Keratinocyte (primary cell): ENCODE measurements at regions not wholly inside any gene's neighbourhood (a gene's known extent, or its start where the extent isn't known, plus 50 kb on each side); places are given as distances from the start of the nearest gene placed in this dataset.

Experiments used
- DNase-seq: peaks from one replicate; pipeline ENCODE4 v3.0.0-alpha.2; 2011; ENCODE audit warnings: low read depth, missing footprints, low spot score
- FAIRE-seq: peaks from 2 replicates; lab custom pipeline; 2011; peaks lifted over from hg19 to GRCh38; lab: Jason Lieb, UNC
- H2AFZ ChIP-seq: 2 replicates; pipeline ENCODE4 v1.6.0; 2012; ENCODE audit warnings: low read length, control low read depth, inconsistent platforms; ENCODE audit not compliant: control insufficient read depth
- H3K27ac ChIP-seq: 2 replicates; pipeline ENCODE4 v1.5.1; 2011; ENCODE audit warnings: low read length; ENCODE audit not compliant: control insufficient read depth, insufficient read depth
- H3K27me3 ChIP-seq: 3 replicates; pipeline ENCODE4 v1.6.0; 2011; ENCODE audit warnings: low read length; ENCODE audit not compliant: control insufficient read depth, insufficient read depth; ENCODE audit errors: extremely low read depth
- H3K36me3 ChIP-seq, 2 experiments: 2 replicates in 1 of 2; 3 replicates in 1 of 2; pipeline ENCODE4 v1.5.1; 2011; ENCODE audit warnings: low read length in 2 of 2, mild to moderate bottlenecking in 1 of 2; ENCODE audit not compliant: control insufficient read depth in 2 of 2, insufficient read depth in 2 of 2; ENCODE audit errors: extremely low read depth in 1 of 2
- H3K4me1 ChIP-seq: 3 replicates; pipeline ENCODE4 v1.5.1; 2011; ENCODE audit warnings: low read length; ENCODE audit not compliant: control insufficient read depth, insufficient read depth; ENCODE audit errors: extremely low read depth
- H3K4me2 ChIP-seq: 3 replicates; pipeline ENCODE4 v1.6.0; 2011; ENCODE audit warnings: low read depth, low read length; ENCODE audit not compliant: control insufficient read depth, insufficient read depth; ENCODE audit errors: extremely low read depth
- H3K4me3 ChIP-seq, 3 experiments: fragments of 200-600 bp in 1 of 3; sonication (generic) in 1 of 3; 2 replicates in 2 of 3; 3 replicates in 1 of 3; pipeline ENCODE4 v1.5.1; 2011 to 2016; ENCODE audit warnings: low read length in 3 of 3, mild to moderate bottlenecking in 3 of 3, control low read depth in 2 of 3, inconsistent platforms in 1 of 3, low read depth in 1 of 3, mixed read lengths in 1 of 3, mixed run types in 1 of 3, moderate library complexity in 1 of 3; ENCODE audit not compliant: control insufficient read depth in 2 of 3, insufficient read depth in 2 of 3; ENCODE audit errors: extremely low read depth in 1 of 3
- H3K79me2 ChIP-seq: 2 replicates; pipeline ENCODE4 v1.6.0; 2012; ENCODE audit warnings: low read length; ENCODE audit not compliant: control insufficient read depth, insufficient read depth
- H3K9ac ChIP-seq: 3 replicates; pipeline ENCODE4 v1.6.0; 2011; ENCODE audit warnings: low read length; ENCODE audit not compliant: control insufficient read depth, insufficient read depth; ENCODE audit errors: extremely low read depth
- H3K9me1 ChIP-seq: 3 replicates; pipeline ENCODE4 v1.6.0; 2011; ENCODE audit warnings: low read length; ENCODE audit not compliant: control insufficient read depth, insufficient read depth; ENCODE audit errors: extremely low read depth
- H3K9me3 ChIP-seq: 2 replicates; pipeline ENCODE4 v1.5.1; 2012; ENCODE audit warnings: low read depth, low read length; ENCODE audit not compliant: control insufficient read depth
- H4K20me1 ChIP-seq: 3 replicates; pipeline ENCODE4 v1.6.0; 2011; ENCODE audit warnings: low read length; ENCODE audit not compliant: control insufficient read depth, insufficient read depth; ENCODE audit errors: extremely low read depth
- EZH2 ChIP-seq: IDR thresholded peaks from one replicate; pipeline ENCODE4 v1.6.1; 2012; ENCODE audit warnings: inconsistent platforms, mild to moderate bottlenecking, low read length, moderate library complexity
- dilution Hi-C: fragments of 300-500 bp; cut with MboI; formaldehyde crosslinking; loops from one replicate; pipeline ENCODE4 v1.7.0; 2020; ENCODE audit warnings: low sequenced_read_pairs; ENCODE audit not compliant: extremely low pct_ligation_motif_present
- TF ChIP-seq, protein P1 (sequence below), 3 experiments: IDR thresholded peaks in 1 of 3; conservative IDR thresholded peaks in 1 of 3; optimal IDR thresholded peaks in 1 of 3; 2 replicates in 2 of 3; 3 replicates in 1 of 3; pipeline versions ENCODE3 to v1.5.1; 2011; ENCODE audit warnings: low read length in 3 of 3, mild to moderate bottlenecking in 3 of 3, moderate library complexity in 2 of 3, control low read depth in 1 of 3, inconsistent platforms in 1 of 3; ENCODE audit not compliant: insufficient read depth in 2 of 3; ENCODE audit errors: extremely low read depth in 1 of 3

GRCh38 chr15:70160267-70160666 lies 62.5 kb upstream of the TLE3 start:
- Histone ChIP-seq H3K4me2 (no peak overlapping the region), H3K9ac (no peak overlapping the region), H4K20me1 (no peaks in the 10 kb centered on the region), H3K4me1 (no peaks in the 10 kb centered on the region), H3K9me1 (no peaks in the 10 kb centered on the region), H3K4me3 (no peak overlapping the region), H3K27me3 (peaks cover 34% of the 10 kb centered on the region), H2AFZ (no peak overlapping the region), H3K79me2 (no peaks in the 10 kb centered on the region), H3K9me3 (no peaks in the 10 kb centered on the region), H3K36me3 (no peaks in the 10 kb centered on the region), H3K27ac (no peak overlapping the region)
- DNase-seq, result no peak
- dilution Hi-C loops, result no loop called here
- no peak for FAIRE-seq
- TF ChIP-seq, protein P1, sequence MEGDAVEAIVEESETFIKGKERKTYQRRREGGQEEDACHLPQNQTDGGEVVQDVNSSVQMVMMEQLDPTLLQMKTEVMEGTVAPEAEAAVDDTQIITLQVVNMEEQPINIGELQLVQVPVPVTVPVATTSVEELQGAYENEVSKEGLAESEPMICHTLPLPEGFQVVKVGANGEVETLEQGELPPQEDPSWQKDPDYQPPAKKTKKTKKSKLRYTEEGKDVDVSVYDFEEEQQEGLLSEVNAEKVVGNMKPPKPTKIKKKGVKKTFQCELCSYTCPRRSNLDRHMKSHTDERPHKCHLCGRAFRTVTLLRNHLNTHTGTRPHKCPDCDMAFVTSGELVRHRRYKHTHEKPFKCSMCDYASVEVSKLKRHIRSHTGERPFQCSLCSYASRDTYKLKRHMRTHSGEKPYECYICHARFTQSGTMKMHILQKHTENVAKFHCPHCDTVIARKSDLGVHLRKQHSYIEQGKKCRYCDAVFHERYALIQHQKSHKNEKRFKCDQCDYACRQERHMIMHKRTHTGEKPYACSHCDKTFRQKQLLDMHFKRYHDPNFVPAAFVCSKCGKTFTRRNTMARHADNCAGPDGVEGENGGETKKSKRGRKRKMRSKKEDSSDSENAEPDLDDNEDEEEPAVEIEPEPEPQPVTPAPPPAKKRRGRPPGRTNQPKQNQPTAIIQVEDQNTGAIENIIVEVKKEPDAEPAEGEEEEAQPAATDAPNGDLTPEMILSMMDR (optimal IDR thresholded peaks at IDR 0.05 in 1 of 3, IDR thresholded peaks at IDR 0.05 in 1 of 3, conservative IDR thresholded peaks at IDR 0.05 in 1 of 3; ENCODE audit: extremely low read depth in 1 of 3, insufficient read depth in 2 of 3, low read length in 3 of 3), result no peak
- TF ChIP-seq EZH2, result no peak

DNA sequence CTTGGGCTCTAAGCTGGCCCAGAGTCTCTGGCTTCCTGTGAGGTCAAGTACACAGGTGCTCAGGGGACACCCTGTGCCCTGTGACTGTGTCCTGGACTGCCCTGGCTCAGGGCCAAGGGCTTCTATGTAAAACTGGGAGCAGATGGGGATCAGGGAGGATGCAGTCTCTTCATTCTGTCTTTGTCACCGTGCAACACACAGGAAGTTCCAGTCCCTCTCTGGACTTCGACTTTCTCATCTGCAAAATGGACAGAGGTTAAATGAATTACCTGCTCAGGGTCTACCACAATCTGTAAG lies 61.9 kb upstream of the TLE3 start:
- no peak overlapping the region for H3K4me3 ChIP-seq
- no peaks in the 10 kb centered on the region for H4K20me1 ChIP-seq
- H3K4me1 ChIP-seq, result no peaks in the 10 kb centered on the region
- dilution Hi-C loops, result no loop called here
- H3K27ac ChIP-seq, result no peak overlapping the region
- H3K9ac ChIP-seq, result no peak overlapping the region
- H3K36me3 ChIP-seq, result no peaks in the 10 kb centered on the region
- no peak overlapping the region for H3K4me2 ChIP-seq
- H3K9me3 ChIP-seq, result no peaks in the 10 kb centered on the region
- no peaks in the 10 kb centered on the region for H3K9me1 ChIP-seq
- peaks cover 34% of the 10 kb centered on the region for H3K27me3 ChIP-seq
- DNase-seq (no peak), FAIRE-seq (no peak)
- no peak overlapping the region for H2AFZ ChIP-seq
- no peaks in the 10 kb centered on the region for H3K79me2 ChIP-seq
- TF ChIP-seq, protein P1 (optimal IDR thresholded peaks at IDR 0.05 in 1 of 3, IDR thresholded peaks at IDR 0.05 in 1 of 3, conservative IDR thresholded peaks at IDR 0.05 in 1 of 3; ENCODE audit: extremely low read depth in 1 of 3, insufficient read depth in 2 of 3, low read length in 3 of 3), result no peak
- TF ChIP-seq EZH2, result no peak
